Memory B cell (primary cell): ENCODE measurements at regions not wholly inside any gene's neighbourhood (a gene's known extent, or its start where the extent isn't known, plus 50 kb on each side); places are given as distances from the start of the nearest gene placed in this dataset.
"Not testable (repeated sequence)": the region's sequence is repeated elsewhere in the genome, so short reads cannot be mapped to it uniquely, and the experiment has no call there.

Source experiments
- ATAC-seq: fragments of 150-1000 bp; cut with Tn5 transposase; 2 replicates; pipeline ENCODE4 v1.10.0; 2021; ENCODE audit warnings: low read depth, mild to moderate bottlenecking, moderate library complexity
- DNase-seq, 2 donors: peaks; one replicate each; pipeline ENCODE4 v3.0.0; 2022; ENCODE audit warnings: low spot score in 2 of 2
- H3K27ac Mint-ChIP-seq: one replicate; pipeline ENCODE4 v1.8.0; 2022; ENCODE audit warnings: mild to moderate bottlenecking, moderate library complexity, mixed read lengths
- H3K27me3 Mint-ChIP-seq: one replicate; pipeline ENCODE4 v1.8.0; 2022; ENCODE audit warnings: mixed read lengths
- H3K36me3 Mint-ChIP-seq: one replicate; pipeline ENCODE4 v1.8.0; 2022; ENCODE audit warnings: mild to moderate bottlenecking, mixed read lengths
- H3K4me1 Mint-ChIP-seq: one replicate; pipeline ENCODE4 v1.8.0; 2022; ENCODE audit warnings: mixed read lengths
- H3K4me3 Mint-ChIP-seq: one replicate; pipeline ENCODE4 v1.8.0; 2022; ENCODE audit warnings: mild to moderate bottlenecking, moderate library complexity, mixed read lengths
- H3K9me3 Mint-ChIP-seq: one replicate; pipeline ENCODE4 v1.8.0; 2022; ENCODE audit warnings: mixed read lengths

- no peak for ATAC-seq
- Mint-ChIP-seq H3K4me3 (no peak overlapping the region), H3K36me3 (no peaks in the 10 kb centered on the region), H3K9me3 (no peaks in the 10 kb centered on the region), H3K4me1 (peaks cover 4% of the 10 kb centered on the region), H3K27me3 (peaks cover 10% of the 10 kb centered on the region), H3K27ac (no peak overlapping the region)
- DNase-seq: no peak
Measured at GRCh38 chr16:85510041-85510659, 103.0 kb upstream of the GSE1 start.

GRCh38 chr16:85511938-85512807, 100.9 kb upstream of the GSE1 start:
- no peak for ATAC-seq
- no peaks in the 10 kb centered on the region for H3K36me3 Mint-ChIP-seq
- H3K27me3 Mint-ChIP-seq: peaks cover 10% of the 10 kb centered on the region
- no peak overlapping the region for H3K4me3 Mint-ChIP-seq
- no peak for DNase-seq
- H3K9me3 Mint-ChIP-seq: no peaks in the 10 kb centered on the region
- H3K4me1 Mint-ChIP-seq: peaks cover 4% of the 10 kb centered on the region
- H3K27ac Mint-ChIP-seq: no peak overlapping the region

GRCh38 chr16:85512808-85513115, 100.4 kb upstream of the GSE1 start:
- DNase-seq (no peak), ATAC-seq (no peak)
- Mint-ChIP-seq H3K9me3 (no peaks in the 10 kb centered on the region), H3K27ac (no peak overlapping the region), H3K36me3 (no peaks in the 10 kb centered on the region), H3K27me3 (peaks cover 10% of the 10 kb centered on the region), H3K4me3 (no peak overlapping the region), H3K4me1 (peaks cover 4% of the 10 kb centered on the region)

GRCh38 chr16:85513180-85513579, 99.9 kb upstream of the GSE1 start:
- no peak for DNase-seq
- ATAC-seq: no peak
- H3K4me3 Mint-ChIP-seq: no peak overlapping the region
- H3K9me3 Mint-ChIP-seq: no peaks in the 10 kb centered on the region
- no peak overlapping the region for H3K27ac Mint-ChIP-seq
- H3K36me3 Mint-ChIP-seq: no peaks in the 10 kb centered on the region
- peaks cover 10% of the 10 kb centered on the region for H3K27me3 Mint-ChIP-seq
- peaks cover 4% of the 10 kb centered on the region for H3K4me1 Mint-ChIP-seq

GRCh38 chr16:85513649-85514048, 99.5 kb upstream of the GSE1 start:
- H3K27ac Mint-ChIP-seq: no peak overlapping the region
- peaks cover 9% of the 10 kb centered on the region for H3K27me3 Mint-ChIP-seq
- no peaks in the 10 kb centered on the region for H3K9me3 Mint-ChIP-seq
- no peak overlapping the region for H3K4me3 Mint-ChIP-seq
- peaks cover 3% of the 10 kb centered on the region for H3K4me1 Mint-ChIP-seq
- DNase-seq (no peak), ATAC-seq (no peak)
- no peaks in the 10 kb centered on the region for H3K36me3 Mint-ChIP-seq

GRCh38 chr16:85514295-85514597, 98.9 kb upstream of the GSE1 start:
- ATAC-seq (no peak), DNase-seq (no peak)
- Mint-ChIP-seq H3K9me3 (peaks cover 2% of the 10 kb centered on the region), H3K36me3 (no peaks in the 10 kb centered on the region), H3K27ac (no peak overlapping the region), H3K4me1 (no peaks in the 10 kb centered on the region), H3K27me3 (peaks cover 5% of the 10 kb centered on the region), H3K4me3 (no peak overlapping the region)

- Mint-ChIP-seq H3K4me3 (no peak overlapping the region), H3K36me3 (no peaks in the 10 kb centered on the region), H3K27ac (no peak overlapping the region), H3K9me3 (peaks cover 5% of the 10 kb centered on the region), H3K27me3 (peaks cover 8% of the 10 kb centered on the region), H3K4me1 (peaks cover 3% of the 10 kb centered on the region)
- DNase-seq: no peak
- ATAC-seq: no peak
Measured at GRCh38 chr16:85514598-85515318, 98.4 kb upstream of the GSE1 start.

- no peak overlapping the region for H3K27ac Mint-ChIP-seq
- no peak for ATAC-seq
- H3K27me3 Mint-ChIP-seq: peaks cover 8% of the 10 kb centered on the region
- no peaks in the 10 kb centered on the region for H3K36me3 Mint-ChIP-seq
- H3K4me1 Mint-ChIP-seq: peaks cover 3% of the 10 kb centered on the region
- DNase-seq: no peak
- H3K9me3 Mint-ChIP-seq: peaks cover 5% of the 10 kb centered on the region
- H3K4me3 Mint-ChIP-seq: no peak overlapping the region
Measured at GRCh38 chr16:85515319-85515745, 97.8 kb upstream of the GSE1 start.

- Mint-ChIP-seq H3K36me3 (no peaks in the 10 kb centered on the region), H3K4me3 (no peak overlapping the region), H3K27ac (no peak overlapping the region), H3K4me1 (peaks cover 3% of the 10 kb centered on the region), H3K9me3 (peaks cover 5% of the 10 kb centered on the region), H3K27me3 (peaks cover 8% of the 10 kb centered on the region)
- no peak for ATAC-seq
- no peak for DNase-seq
Measured at GRCh38 chr16:85515830-85516397, 97.2 kb upstream of the GSE1 start.

DNA sequence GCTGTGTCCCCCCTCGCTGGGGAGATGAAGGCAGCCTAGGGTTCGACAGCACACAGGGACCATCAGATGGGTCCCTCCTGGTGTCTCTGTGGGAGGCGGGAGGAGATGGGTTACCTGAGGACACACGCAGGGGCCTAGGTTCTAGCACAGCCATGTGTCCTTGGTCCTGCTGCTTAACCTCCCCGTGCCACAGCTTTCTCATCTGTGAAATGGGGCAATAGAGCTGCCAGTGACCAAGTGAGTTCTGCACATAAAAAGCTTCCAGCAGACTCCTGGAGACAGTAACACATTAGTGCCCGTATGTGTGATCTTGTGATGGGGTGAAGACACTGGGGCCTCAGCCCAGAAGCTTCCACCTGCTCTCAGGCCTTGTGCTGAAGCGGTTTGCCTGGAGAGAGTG, 96.0 kb upstream of the GSE1 start:
- no peak overlapping the region for H3K4me3 Mint-ChIP-seq
- no peaks in the 10 kb centered on the region for H3K36me3 Mint-ChIP-seq
- DNase-seq: no peak
- H3K27ac Mint-ChIP-seq: no peak overlapping the region
- H3K4me1 Mint-ChIP-seq: peaks cover 3% of the 10 kb centered on the region
- no peak for ATAC-seq
- peaks cover 5% of the 10 kb centered on the region for H3K9me3 Mint-ChIP-seq
- peaks cover 8% of the 10 kb centered on the region for H3K27me3 Mint-ChIP-seq

- DNase-seq (no peak), ATAC-seq (no peak)
- peaks cover 5% of the 10 kb centered on the region for H3K9me3 Mint-ChIP-seq
- peaks cover 4% of the 10 kb centered on the region for H3K4me1 Mint-ChIP-seq
- H3K27ac Mint-ChIP-seq: no peak overlapping the region
- H3K4me3 Mint-ChIP-seq: no peak overlapping the region
- peaks cover 10% of the 10 kb centered on the region for H3K27me3 Mint-ChIP-seq
- H3K36me3 Mint-ChIP-seq: no peaks in the 10 kb centered on the region
Measured at GRCh38 chr16:85517563-85518179, 95.5 kb upstream of the GSE1 start.

DNA sequence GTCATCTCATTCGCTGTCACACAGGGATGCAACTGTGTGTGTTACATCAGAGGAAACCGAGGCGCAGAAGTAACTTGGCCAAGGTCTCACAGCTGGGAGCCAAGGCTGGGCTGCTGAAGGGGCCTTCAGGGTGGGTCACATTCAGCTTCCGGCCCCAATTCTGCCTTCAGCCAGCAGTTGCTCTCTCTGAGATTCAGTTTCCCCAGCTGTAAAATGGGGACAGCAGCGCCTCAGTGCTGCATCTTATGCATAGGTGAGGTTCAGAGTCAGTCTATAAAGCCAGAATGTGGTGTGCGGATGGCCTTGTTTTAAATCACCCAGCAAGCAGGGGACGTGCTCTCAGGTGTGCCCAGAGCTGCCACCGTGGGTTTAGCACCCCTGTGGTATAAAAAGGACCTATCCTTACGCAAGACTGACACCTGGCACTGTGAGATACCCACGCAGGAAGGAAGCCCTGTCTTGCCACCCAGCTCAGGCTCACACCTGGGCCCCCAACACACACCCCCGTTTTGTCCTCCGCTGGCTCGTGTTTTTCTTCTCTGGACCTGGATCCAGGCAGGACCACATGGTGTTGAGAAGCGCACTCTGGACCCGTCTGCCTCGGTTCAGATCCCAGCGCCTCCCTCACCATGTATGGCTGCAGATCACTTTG, 94.6 kb upstream of the GSE1 start:
- DNase-seq (no peak), ATAC-seq (no peak)
- peaks cover 16% of the 10 kb centered on the region for H3K27me3 Mint-ChIP-seq
- H3K36me3 Mint-ChIP-seq: no peaks in the 10 kb centered on the region
- no peak overlapping the region for H3K27ac Mint-ChIP-seq
- H3K4me1 Mint-ChIP-seq: peaks cover 9% of the 10 kb centered on the region
- H3K9me3 Mint-ChIP-seq: peaks cover 5% of the 10 kb centered on the region
- no peak overlapping the region for H3K4me3 Mint-ChIP-seq

DNA sequence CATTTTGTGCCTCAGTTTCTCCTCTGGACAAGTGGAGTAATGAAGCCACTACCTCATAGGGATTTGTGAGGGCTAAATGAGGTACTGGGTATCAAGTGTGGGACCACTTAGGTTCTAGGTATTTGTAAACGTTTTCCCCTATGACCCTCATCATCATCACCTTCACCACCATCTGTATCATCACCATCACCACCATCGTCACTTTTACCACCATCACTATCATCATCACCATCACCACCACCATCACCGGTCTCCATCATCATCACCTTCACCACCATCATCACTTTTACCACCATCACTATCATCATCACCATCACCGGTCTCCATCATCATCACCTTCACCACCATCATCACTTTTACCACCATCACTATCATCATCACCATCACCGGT, 94.1 kb upstream of the GSE1 start:
- not testable (repeated sequence) for H3K36me3 Mint-ChIP-seq, H3K4me1 Mint-ChIP-seq, H3K9me3 Mint-ChIP-seq, H3K27ac Mint-ChIP-seq, H3K4me3 Mint-ChIP-seq, ATAC-seq, DNase-seq
- peaks cover 16% of the 10 kb centered on the region for H3K27me3 Mint-ChIP-seq
